ENCODE measurements at regions not wholly inside any gene's neighbourhood (a gene's known extent, or its start where the extent isn't known, plus 50 kb on each side); places are given as distances from the start of the nearest gene placed in this dataset.

DNA sequence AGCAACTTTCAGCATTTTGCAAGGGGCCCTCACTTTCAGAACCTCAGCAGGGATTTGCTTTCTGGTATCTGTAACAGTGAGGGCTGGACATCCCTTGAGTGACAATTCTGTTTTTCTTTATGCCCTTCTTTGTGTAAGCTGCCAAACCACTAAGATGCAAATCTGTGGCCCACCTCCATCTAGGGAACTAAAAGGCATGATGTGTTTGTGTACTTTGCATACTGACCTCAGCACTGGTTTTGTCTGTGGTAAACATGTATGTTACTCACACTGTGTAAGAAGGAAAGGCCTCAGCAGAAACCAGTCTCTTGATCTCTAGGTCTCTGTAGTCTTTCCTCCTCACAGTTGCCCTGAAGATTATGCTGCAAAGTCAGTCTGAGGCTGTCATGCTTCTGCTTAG lies 396.6 kb upstream of the DYNLRB2 start:
- H3K4me3 ChIP-seq = no peak overlapping the region
- no peak overlapping the region for H3K27ac ChIP-seq
- no peaks in the 10 kb centered on the region for H3K27me3 ChIP-seq
- TF ChIP-seq, protein P1, sequence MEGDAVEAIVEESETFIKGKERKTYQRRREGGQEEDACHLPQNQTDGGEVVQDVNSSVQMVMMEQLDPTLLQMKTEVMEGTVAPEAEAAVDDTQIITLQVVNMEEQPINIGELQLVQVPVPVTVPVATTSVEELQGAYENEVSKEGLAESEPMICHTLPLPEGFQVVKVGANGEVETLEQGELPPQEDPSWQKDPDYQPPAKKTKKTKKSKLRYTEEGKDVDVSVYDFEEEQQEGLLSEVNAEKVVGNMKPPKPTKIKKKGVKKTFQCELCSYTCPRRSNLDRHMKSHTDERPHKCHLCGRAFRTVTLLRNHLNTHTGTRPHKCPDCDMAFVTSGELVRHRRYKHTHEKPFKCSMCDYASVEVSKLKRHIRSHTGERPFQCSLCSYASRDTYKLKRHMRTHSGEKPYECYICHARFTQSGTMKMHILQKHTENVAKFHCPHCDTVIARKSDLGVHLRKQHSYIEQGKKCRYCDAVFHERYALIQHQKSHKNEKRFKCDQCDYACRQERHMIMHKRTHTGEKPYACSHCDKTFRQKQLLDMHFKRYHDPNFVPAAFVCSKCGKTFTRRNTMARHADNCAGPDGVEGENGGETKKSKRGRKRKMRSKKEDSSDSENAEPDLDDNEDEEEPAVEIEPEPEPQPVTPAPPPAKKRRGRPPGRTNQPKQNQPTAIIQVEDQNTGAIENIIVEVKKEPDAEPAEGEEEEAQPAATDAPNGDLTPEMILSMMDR (IDR thresholded peaks at IDR 0.05) = no peak
- peaks cover 0 to 12% (median 9%) of the 10 kb centered on the region in 3 donors for H3K9me3 ChIP-seq
- H3K36me3 ChIP-seq = no peaks in the 10 kb centered on the region
- intact Hi-C loops (cut with DNase I; ENCODE audit: low total_unique reads) = no loop called here
- no peaks in the 10 kb centered on the region for H3K4me1 ChIP-seq
- DNase-seq = no peak

DNA sequence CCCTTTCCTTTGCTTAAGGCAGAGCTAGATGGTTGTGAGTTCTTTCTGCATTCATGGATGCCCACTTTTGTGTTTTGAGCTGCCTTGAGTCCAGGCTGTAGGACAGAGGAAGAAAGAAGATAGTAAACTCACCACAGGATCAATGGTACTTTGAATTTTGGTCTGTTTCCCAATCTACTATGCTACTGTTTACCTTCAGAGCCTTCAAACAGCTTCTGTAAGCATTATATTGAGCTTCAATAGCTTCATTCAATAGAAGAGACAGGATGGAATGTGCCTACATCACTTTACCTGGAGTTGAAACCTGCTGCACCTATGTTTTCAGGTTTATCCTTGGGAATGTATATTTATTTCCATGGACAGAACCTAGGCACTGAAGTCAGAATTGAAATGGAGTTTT lies 397.9 kb upstream of the DYNLRB2 start:
- TF ChIP-seq, protein P1 (IDR thresholded peaks at IDR 0.05) = no peak
- Histone ChIP-seq H3K36me3 (no peaks in the 10 kb centered on the region), H3K27me3 (no peaks in the 10 kb centered on the region), H3K4me1 (no peaks in the 10 kb centered on the region), H3K27ac (no peak overlapping the region), H3K4me3 (no peak overlapping the region), H3K9me3 (peaks cover 0 to 12% (median 9%) of the 10 kb centered on the region in 3 donors)
- DNase-seq = no peak
- intact Hi-C loops (cut with DNase I; ENCODE audit: low total_unique reads) = no loop called here

DNA sequence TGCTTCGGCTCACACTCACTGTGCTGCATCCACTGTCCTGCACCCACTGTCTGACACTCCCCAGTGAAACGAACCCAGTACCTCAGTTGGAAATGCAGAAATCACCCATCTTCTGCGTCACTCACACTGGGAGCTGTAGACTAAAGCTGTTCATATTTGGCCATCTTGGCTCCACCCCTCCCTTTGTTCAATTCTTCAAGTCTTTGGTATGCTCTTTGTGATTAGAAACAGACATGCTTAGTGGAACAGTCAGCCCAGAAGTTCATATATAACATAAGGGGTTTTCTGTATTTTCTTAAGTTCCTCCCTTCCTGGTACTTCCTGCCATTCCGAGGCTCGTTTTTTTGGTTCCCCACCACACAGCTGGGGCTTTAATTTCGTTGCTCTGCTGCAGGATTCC lies 398.5 kb upstream of the DYNLRB2 start:
- no peak overlapping the region for H3K27ac ChIP-seq
- intact Hi-C loops (cut with DNase I; ENCODE audit: low total_unique reads) = no loop called here
- no peak overlapping the region for H3K4me3 ChIP-seq
- H3K27me3 ChIP-seq = no peaks in the 10 kb centered on the region
- DNase-seq = no peak
- TF ChIP-seq, protein P1 (IDR thresholded peaks at IDR 0.05) = no peak
- no peaks in the 10 kb centered on the region for H3K4me1 ChIP-seq
- peaks cover 0 to 12% (median 9%) of the 10 kb centered on the region in 3 donors for H3K9me3 ChIP-seq
- H3K36me3 ChIP-seq = no peaks in the 10 kb centered on the region

DNA sequence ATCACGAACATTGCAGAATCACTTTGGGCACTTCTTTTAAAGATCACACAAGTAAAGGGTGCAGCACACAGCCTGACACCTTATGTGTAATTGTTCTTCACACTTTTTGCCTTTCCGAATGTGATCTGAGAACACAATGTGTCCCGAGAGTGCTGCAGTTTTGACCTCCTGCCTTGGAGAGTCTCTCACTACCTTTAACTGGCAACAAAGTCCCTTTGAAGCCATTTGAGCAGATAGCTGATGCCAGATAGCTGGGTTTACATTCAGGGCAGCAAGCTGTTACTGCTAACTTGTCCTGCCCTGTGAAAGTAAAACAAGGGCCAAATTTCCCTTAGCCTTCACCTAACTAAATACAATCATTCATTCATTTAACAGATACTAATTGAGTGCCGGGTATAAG lies 411.0 kb upstream of the DYNLRB2 start:
- no peak overlapping the region for H3K27ac ChIP-seq
- no peaks in the 10 kb centered on the region for H3K36me3 ChIP-seq
- TF ChIP-seq, protein P1 (IDR thresholded peaks at IDR 0.05) = no peak
- peaks cover 0 to 2% (median 0%) of the 10 kb centered on the region in 3 donors for H3K9me3 ChIP-seq
- H3K4me1 ChIP-seq = no peaks in the 10 kb centered on the region
- H3K4me3 ChIP-seq = no peak overlapping the region
- H3K27me3 ChIP-seq = no peaks in the 10 kb centered on the region
- DNase-seq = no peak
- intact Hi-C loops (cut with DNase I; ENCODE audit: low total_unique reads) = no loop called here

DNA sequence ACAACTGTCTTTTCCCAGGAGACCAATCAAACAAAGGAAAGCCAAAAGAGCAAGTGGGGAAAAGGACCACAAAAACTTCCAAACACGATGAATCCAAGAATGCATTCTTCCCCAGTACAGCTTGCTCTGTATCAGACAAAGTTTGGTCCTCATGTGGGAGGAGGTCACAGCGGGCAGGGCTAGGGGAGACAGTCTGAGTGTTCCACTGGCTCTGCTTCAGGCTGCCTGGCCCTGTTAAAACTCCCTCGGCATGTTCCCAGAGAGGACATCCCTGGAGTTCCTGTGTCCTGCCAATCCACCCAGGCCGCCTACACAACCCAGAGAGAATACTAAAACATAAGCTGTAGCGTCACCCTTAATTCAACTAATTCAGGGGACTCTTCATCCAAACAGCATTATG lies 415.1 kb upstream of the DYNLRB2 start:
- Histone ChIP-seq H3K9me3 (no peaks in the 10 kb centered on the region), H3K4me3 (no peak overlapping the region), H3K27ac (no peak overlapping the region), H3K4me1 (no peaks in the 10 kb centered on the region), H3K36me3 (no peaks in the 10 kb centered on the region), H3K27me3 (no peaks in the 10 kb centered on the region)
- peak in 1 of 2 donors; percentile 35 for DNase-seq
- TF ChIP-seq, protein P1 (IDR thresholded peaks at IDR 0.05) = no peak
- intact Hi-C loops (cut with DNase I; ENCODE audit: low total_unique reads) = no loop called here

DNA sequence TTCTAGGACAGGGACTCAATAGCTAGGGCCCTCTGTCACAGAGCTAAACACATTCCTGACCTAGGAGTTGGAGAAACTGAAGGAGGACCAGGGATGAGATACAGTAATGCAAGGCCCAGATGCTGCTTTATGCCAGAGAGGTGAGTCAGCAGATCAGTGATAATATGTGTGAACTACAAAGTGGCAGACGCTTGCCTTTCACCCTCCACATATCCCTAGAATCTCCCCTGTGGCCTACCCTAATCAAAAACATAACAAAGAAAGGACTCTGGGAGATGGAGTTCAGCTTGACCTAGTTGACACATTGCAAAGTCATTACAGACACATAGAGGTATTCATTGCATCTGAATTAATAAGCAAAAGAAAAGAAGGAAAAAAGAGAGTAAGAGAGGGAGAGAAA lies 417.6 kb upstream of the DYNLRB2 start:
- Histone ChIP-seq H3K27ac (no peak overlapping the region), H3K27me3 (no peaks in the 10 kb centered on the region), H3K4me3 (no peak overlapping the region), H3K9me3 (no peaks in the 10 kb centered on the region), H3K4me1 (no peaks in the 10 kb centered on the region), H3K36me3 (no peaks in the 10 kb centered on the region)
- intact Hi-C loops (cut with DNase I; ENCODE audit: low total_unique reads) = no loop called here
- TF ChIP-seq, protein P1 (IDR thresholded peaks at IDR 0.05) = no peak
- DNase-seq = no peak
